Neural cell (in vitro differentiated cells): ENCODE measurements at regions not wholly inside any gene's neighbourhood (a gene's known extent, or its start where the extent isn't known, plus 50 kb on each side); places are given as distances from the start of the nearest gene placed in this dataset.
"Not testable (repeated sequence)": the region's sequence is repeated elsewhere in the genome, so short reads cannot be mapped to it uniquely, and the experiment has no call there.

Experiments
- H2AFZ ChIP-seq: fragments of 200-600, 300-800 bp; sonication (generic), shearing (Covaris generic); 2 replicates; pipeline ENCODE4 v1.6.0; 2014; ENCODE audit warnings: low read depth, mild to moderate bottlenecking, antibody characterized with exemption, low read length, moderate library complexity
- H3F3A ChIP-seq: fragments of 200-600 bp; shearing (Covaris generic); 2 replicates; pipeline ENCODE4 v1.6.1; 2016; ENCODE audit warnings: mild to moderate bottlenecking, moderate library complexity, mixed read lengths, antibody characterized with exemption, low read length; ENCODE audit not compliant: insufficient read depth, poor library complexity, severe bottlenecking
- H3K27ac ChIP-seq: fragments of 200-600, 300-800 bp; sonication (generic), shearing (Covaris generic); 2 replicates; pipeline ENCODE4 v1.5.1; 2014; ENCODE audit warnings: mild to moderate bottlenecking, low read length, moderate library complexity
- H3K27me3 ChIP-seq: fragments of 300-800, 200-600 bp; sonication (generic), shearing (Covaris generic); 2 replicates; pipeline ENCODE4 v1.6.0; 2014; ENCODE audit warnings: mild to moderate bottlenecking, low read depth, low read length, moderate library complexity; ENCODE audit not compliant: insufficient read depth
- H3K36me3 ChIP-seq: fragments of 300-800, 200-600 bp; sonication (generic), shearing (Covaris generic); 2 replicates; pipeline ENCODE4 v1.5.1; 2014; ENCODE audit warnings: mild to moderate bottlenecking, antibody characterized with exemption, low read length, moderate library complexity; ENCODE audit not compliant: insufficient read depth
- H3K4me2 ChIP-seq: fragments of 300-800, 200-600 bp; sonication (generic), shearing (Covaris generic); 2 replicates; pipeline ENCODE4 v1.6.0; 2014; ENCODE audit warnings: mild to moderate bottlenecking, low read length
- H3K4me3 ChIP-seq: fragments of 300-800, 200-600 bp; sonication (generic), shearing (Covaris generic); 2 replicates; pipeline ENCODE4 v1.5.1; 2014; ENCODE audit warnings: mild to moderate bottlenecking, low read length, moderate library complexity
- H3K79me2 ChIP-seq: fragments of 200-600 bp; shearing (Covaris generic); replicated peaks from 2 replicates; pipeline ENCODE4 v1.6.0; 2014; ENCODE audit warnings: mild to moderate bottlenecking, low read length, moderate library complexity; ENCODE audit not compliant: insufficient read depth
- H3K9ac ChIP-seq: fragments of 300-800, 200-600 bp; sonication (generic), shearing (Covaris generic); 2 replicates; pipeline ENCODE4 v1.6.1; 2016; ENCODE audit warnings: mild to moderate bottlenecking, low read length, mixed read lengths
- H3K9me2 ChIP-seq: fragments of 200-600 bp; shearing (Covaris generic); 2 replicates; pipeline ENCODE4 v1.6.1; 2016; ENCODE audit warnings: mild to moderate bottlenecking, low read length, mixed read lengths; ENCODE audit not compliant: insufficient read depth
- H3K9me3 ChIP-seq: fragments of 200-600, 300-800 bp; sonication (generic), shearing (Covaris generic); 2 replicates; pipeline ENCODE4 v1.6.1; 2016; ENCODE audit warnings: mild to moderate bottlenecking, mixed run types, low read length, moderate library complexity, mixed read lengths
- H4K20me1 ChIP-seq: fragments of 200-600 bp; shearing (Covaris generic); 2 replicates; pipeline ENCODE4 v1.6.1; 2016; ENCODE audit warnings: mild to moderate bottlenecking, mixed run types; ENCODE audit not compliant: insufficient read depth
- EP300 ChIP-seq: fragments of 450-650 bp; conservative IDR thresholded peaks from 2 replicates; pipeline ENCODE4 v1.6.1; 2014; ENCODE audit warnings: antibody characterized with exemption, mild to moderate bottlenecking, moderate library complexity; ENCODE audit not compliant: poor library complexity, severe bottlenecking
- EZH2 ChIP-seq: fragments of 200-600, 300-800 bp; shearing (Covaris generic), sonication (generic); IDR thresholded peaks from 2 replicates; pipeline ENCODE4 v1.6.1; 2014; ENCODE audit warnings: antibody characterized with exemption, low read length, borderline replicate concordance, mild to moderate bottlenecking; ENCODE audit not compliant: insufficient read depth, poor library complexity, severe bottlenecking
- MXI1 ChIP-seq: fragments of 450-650 bp; conservative IDR thresholded peaks from 2 replicates; pipeline ENCODE4 v1.6.1; 2014; ENCODE audit warnings: antibody characterized with exemption, mild to moderate bottlenecking; ENCODE audit not compliant: poor library complexity, severe bottlenecking
- POLR2AphosphoS5 ChIP-seq: IDR thresholded peaks from 2 replicates; pipeline ENCODE4 v1.6.1; 2012
- RAD21 ChIP-seq: fragments of 450-650 bp; conservative IDR thresholded peaks from 2 replicates; pipeline ENCODE4 v1.6.1; 2014; ENCODE audit warnings: antibody characterized with exemption, mild to moderate bottlenecking, moderate library complexity
- SMC3 ChIP-seq: fragments of 450-650 bp; conservative IDR thresholded peaks from 2 replicates; pipeline ENCODE4 v1.6.1; 2014; ENCODE audit warnings: antibody characterized with exemption, mild to moderate bottlenecking, moderate library complexity; ENCODE audit not compliant: poor library complexity
- TAF1 ChIP-seq: IDR thresholded peaks from 2 replicates; pipeline ENCODE4 v1.6.1; 2012; ENCODE audit warnings: low read depth
- TF ChIP-seq, protein P1 (sequence below): IDR thresholded peaks from 2 replicates; pipeline ENCODE4 v1.6.1; 2012; ENCODE audit warnings: borderline replicate concordance
- TF ChIP-seq, protein P2 (sequence below): fragments of 450-650 bp; IDR thresholded peaks from 2 replicates; pipeline ENCODE4 v1.5.1; 2014; ENCODE audit warnings: antibody characterized with exemption, mild to moderate bottlenecking, moderate library complexity; ENCODE audit not compliant: poor library complexity, severe bottlenecking

DNA sequence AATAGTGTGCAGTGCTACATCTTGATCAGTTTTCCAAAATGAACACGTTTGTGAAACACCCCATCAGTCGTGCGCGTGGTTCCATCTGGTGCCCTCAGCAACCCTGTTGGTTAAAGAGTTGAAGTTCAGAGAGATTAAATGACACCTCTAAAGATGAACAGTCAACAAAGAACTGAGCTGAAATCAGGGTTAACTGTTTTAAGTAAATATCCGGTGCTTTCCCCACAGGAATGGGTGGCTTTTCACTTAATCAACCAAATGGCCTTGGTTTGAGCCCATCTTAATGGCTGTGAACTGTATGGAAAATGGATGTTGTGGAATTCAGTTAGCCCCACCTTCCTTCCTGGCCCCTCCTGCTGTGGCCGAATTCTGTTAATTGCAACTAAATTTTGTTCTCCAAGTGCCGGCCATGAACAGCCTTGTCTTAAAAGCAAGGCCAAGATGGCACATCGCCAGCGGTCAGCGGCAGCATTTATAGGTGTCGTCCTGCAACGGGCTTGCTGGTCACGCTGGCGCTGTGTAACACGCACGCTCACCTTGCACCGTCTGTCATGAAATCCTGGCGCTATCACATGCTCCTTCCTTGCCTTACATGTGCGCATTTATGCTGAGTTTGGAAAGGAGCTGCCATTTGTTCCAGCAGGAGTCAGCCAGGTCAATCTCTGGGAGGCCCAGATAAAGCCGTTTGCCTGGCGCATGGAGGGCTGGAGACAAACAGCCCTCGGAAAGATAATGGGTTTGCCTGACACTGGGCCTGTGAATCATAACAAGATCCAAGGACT lies 164.5 kb downstream of the ERMARD start:
- H2AFZ ChIP-seq: no peak overlapping the region
- TF ChIP-seq EP300 (no peak), POLR2AphosphoS5 (no peak), MXI1 (no peak), SMC3 (no peak), TAF1 (no peak), EZH2 (no peak), RAD21 (no peak)
- TF ChIP-seq, protein P1, sequence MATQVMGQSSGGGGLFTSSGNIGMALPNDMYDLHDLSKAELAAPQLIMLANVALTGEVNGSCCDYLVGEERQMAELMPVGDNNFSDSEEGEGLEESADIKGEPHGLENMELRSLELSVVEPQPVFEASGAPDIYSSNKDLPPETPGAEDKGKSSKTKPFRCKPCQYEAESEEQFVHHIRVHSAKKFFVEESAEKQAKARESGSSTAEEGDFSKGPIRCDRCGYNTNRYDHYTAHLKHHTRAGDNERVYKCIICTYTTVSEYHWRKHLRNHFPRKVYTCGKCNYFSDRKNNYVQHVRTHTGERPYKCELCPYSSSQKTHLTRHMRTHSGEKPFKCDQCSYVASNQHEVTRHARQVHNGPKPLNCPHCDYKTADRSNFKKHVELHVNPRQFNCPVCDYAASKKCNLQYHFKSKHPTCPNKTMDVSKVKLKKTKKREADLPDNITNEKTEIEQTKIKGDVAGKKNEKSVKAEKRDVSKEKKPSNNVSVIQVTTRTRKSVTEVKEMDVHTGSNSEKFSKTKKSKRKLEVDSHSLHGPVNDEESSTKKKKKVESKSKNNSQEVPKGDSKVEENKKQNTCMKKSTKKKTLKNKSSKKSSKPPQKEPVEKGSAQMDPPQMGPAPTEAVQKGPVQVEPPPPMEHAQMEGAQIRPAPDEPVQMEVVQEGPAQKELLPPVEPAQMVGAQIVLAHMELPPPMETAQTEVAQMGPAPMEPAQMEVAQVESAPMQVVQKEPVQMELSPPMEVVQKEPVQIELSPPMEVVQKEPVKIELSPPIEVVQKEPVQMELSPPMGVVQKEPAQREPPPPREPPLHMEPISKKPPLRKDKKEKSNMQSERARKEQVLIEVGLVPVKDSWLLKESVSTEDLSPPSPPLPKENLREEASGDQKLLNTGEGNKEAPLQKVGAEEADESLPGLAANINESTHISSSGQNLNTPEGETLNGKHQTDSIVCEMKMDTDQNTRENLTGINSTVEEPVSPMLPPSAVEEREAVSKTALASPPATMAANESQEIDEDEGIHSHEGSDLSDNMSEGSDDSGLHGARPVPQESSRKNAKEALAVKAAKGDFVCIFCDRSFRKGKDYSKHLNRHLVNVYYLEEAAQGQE: no peak
- TF ChIP-seq, protein P2, sequence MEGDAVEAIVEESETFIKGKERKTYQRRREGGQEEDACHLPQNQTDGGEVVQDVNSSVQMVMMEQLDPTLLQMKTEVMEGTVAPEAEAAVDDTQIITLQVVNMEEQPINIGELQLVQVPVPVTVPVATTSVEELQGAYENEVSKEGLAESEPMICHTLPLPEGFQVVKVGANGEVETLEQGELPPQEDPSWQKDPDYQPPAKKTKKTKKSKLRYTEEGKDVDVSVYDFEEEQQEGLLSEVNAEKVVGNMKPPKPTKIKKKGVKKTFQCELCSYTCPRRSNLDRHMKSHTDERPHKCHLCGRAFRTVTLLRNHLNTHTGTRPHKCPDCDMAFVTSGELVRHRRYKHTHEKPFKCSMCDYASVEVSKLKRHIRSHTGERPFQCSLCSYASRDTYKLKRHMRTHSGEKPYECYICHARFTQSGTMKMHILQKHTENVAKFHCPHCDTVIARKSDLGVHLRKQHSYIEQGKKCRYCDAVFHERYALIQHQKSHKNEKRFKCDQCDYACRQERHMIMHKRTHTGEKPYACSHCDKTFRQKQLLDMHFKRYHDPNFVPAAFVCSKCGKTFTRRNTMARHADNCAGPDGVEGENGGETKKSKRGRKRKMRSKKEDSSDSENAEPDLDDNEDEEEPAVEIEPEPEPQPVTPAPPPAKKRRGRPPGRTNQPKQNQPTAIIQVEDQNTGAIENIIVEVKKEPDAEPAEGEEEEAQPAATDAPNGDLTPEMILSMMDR: no peak
- H3K9me2 ChIP-seq: no peaks in the 10 kb centered on the region

DNA sequence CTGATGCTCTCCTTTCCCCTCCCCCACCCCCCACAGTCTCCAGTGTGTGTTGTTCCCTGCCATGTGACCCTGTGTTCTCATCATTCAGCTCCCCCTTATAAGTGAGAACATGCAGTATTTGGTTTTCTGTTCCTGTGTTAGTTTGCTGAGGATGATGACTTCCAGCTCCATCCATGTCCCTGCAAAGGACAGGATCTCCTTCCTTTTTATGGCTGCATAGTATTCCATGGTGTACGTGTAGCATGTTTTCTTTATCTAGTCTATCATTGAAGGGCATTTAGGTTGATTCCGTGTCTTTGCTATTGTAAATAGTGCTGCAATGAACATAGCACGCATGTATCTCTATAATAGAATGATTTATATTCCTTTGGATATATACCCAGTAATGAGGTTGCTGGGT lies 162.3 kb downstream of the ERMARD start:
- not testable (repeated sequence) for H3K9me3 ChIP-seq, H3K4me3 ChIP-seq, H2AFZ ChIP-seq, H3K27ac ChIP-seq, H3K36me3 ChIP-seq, H3K4me2 ChIP-seq, H4K20me1 ChIP-seq, H3K9me2 ChIP-seq, H3F3A ChIP-seq, H3K79me2 ChIP-seq, H3K9ac ChIP-seq, H3K27me3 ChIP-seq

More for the DNA sequence above, 164.5 kb downstream of the ERMARD start:
- H4K20me1 ChIP-seq: no peaks in the 10 kb centered on the region
- H3K27ac ChIP-seq: no peak overlapping the region
- H3K4me2 ChIP-seq: no peak overlapping the region
- no peaks in the 10 kb centered on the region for H3F3A ChIP-seq
- no peaks in the 10 kb centered on the region for H3K9me3 ChIP-seq
- H3K27me3 ChIP-seq: no peaks in the 10 kb centered on the region
- H3K79me2 ChIP-seq: no peaks in the 10 kb centered on the region
- no peak overlapping the region for H3K9ac ChIP-seq
- no peaks in the 10 kb centered on the region for H3K36me3 ChIP-seq
- H3K4me3 ChIP-seq: no peak overlapping the region
